ENCODE measurements at regions not wholly inside any gene's neighbourhood (a gene's known extent, or its start where the extent isn't known, plus 50 kb on each side); places are given as distances from the start of the nearest gene placed in this dataset.

GRCh38 chr9:71506821-71507220 lies 261.5 kb downstream of the CEMIP2 start:
- FAIRE-seq (no peak), DNase-seq (ENCODE audit: low read depth) (peak; percentile 97)
- H3K4me3 ChIP-seq (ENCODE audit: low read depth, low read length), result no peak overlapping the region
- H3K36me3 ChIP-seq (ENCODE audit: control insufficient read depth, insufficient read depth, low read length), result no peaks in the 10 kb centered on the region
- no peak for TF ChIP-seq CTCF (IDR thresholded peaks at IDR 0.05; ENCODE audit: insufficient read depth, low read length, severe bottlenecking)
- no peaks in the 10 kb centered on the region for H3K27me3 ChIP-seq (ENCODE audit: control insufficient read depth, insufficient read depth, low read length)

- peak; percentile 66 for DNase-seq (ENCODE audit: low read depth)
- FAIRE-seq, result no peak
- Histone ChIP-seq H3K4me3 (ENCODE audit: low read depth, low read length) (no peak overlapping the region), H3K36me3 (ENCODE audit: control insufficient read depth, insufficient read depth, low read length) (no peaks in the 10 kb centered on the region), H3K27me3 (ENCODE audit: control insufficient read depth, insufficient read depth, low read length) (no peaks in the 10 kb centered on the region)
- TF ChIP-seq CTCF (IDR thresholded peaks at IDR 0.05; ENCODE audit: insufficient read depth, low read length, severe bottlenecking), result no peak
These were observed 263.7 kb downstream of the CEMIP2 start for GRCh38 chr9:71504636-71505035.

GRCh38 chr9:71498691-71499090 lies 269.6 kb downstream of the CEMIP2 start:
- Histone ChIP-seq H3K4me3 (ENCODE audit: low read depth, low read length) (no peak overlapping the region), H3K36me3 (ENCODE audit: control insufficient read depth, insufficient read depth, low read length) (no peaks in the 10 kb centered on the region), H3K27me3 (ENCODE audit: control insufficient read depth, insufficient read depth, low read length) (no peaks in the 10 kb centered on the region)
- DNase-seq (ENCODE audit: low read depth) (no peak), FAIRE-seq (no peak)
- TF ChIP-seq CTCF (IDR thresholded peaks at IDR 0.05; ENCODE audit: insufficient read depth, low read length, severe bottlenecking), result no peak

GRCh38 chr9:71490810-71491209 lies 277.5 kb downstream of the CEMIP2 start:
- no peaks in the 10 kb centered on the region for H3K36me3 ChIP-seq (ENCODE audit: control insufficient read depth, insufficient read depth, low read length)
- H3K27me3 ChIP-seq (ENCODE audit: control insufficient read depth, insufficient read depth, low read length), result peaks cover 5% of the 10 kb centered on the region
- H3K4me3 ChIP-seq (ENCODE audit: low read depth, low read length), result no peak overlapping the region
- DNase-seq (ENCODE audit: low read depth), result peak; percentile 28
- peak; percentile 48 for TF ChIP-seq CTCF (IDR thresholded peaks at IDR 0.05; ENCODE audit: insufficient read depth, low read length, severe bottlenecking)
- no peak for FAIRE-seq

GRCh38 chr9:71487061-71487460 lies 281.3 kb downstream of the CEMIP2 start:
- FAIRE-seq (no peak), DNase-seq (ENCODE audit: low read depth) (no peak)
- H3K27me3 ChIP-seq (ENCODE audit: control insufficient read depth, insufficient read depth, low read length), result no peaks in the 10 kb centered on the region
- no peak for TF ChIP-seq CTCF (IDR thresholded peaks at IDR 0.05; ENCODE audit: insufficient read depth, low read length, severe bottlenecking)
- H3K36me3 ChIP-seq (ENCODE audit: control insufficient read depth, insufficient read depth, low read length), result no peaks in the 10 kb centered on the region
- H3K4me3 ChIP-seq (ENCODE audit: low read depth, low read length), result no peak overlapping the region

- TF ChIP-seq CTCF (IDR thresholded peaks at IDR 0.05; ENCODE audit: insufficient read depth, low read length, severe bottlenecking), result no peak
- DNase-seq (ENCODE audit: low read depth) (no peak), FAIRE-seq (no peak)
- no peak overlapping the region for H3K4me3 ChIP-seq (ENCODE audit: low read depth, low read length)
- no peaks in the 10 kb centered on the region for H3K27me3 ChIP-seq (ENCODE audit: control insufficient read depth, insufficient read depth, low read length)
- no peaks in the 10 kb centered on the region for H3K36me3 ChIP-seq (ENCODE audit: control insufficient read depth, insufficient read depth, low read length)
These were observed 283.0 kb downstream of the CEMIP2 start for GRCh38 chr9:71485326-71485725.

Measured in bronchial epithelial cell (primary cell).